GM19023 (cell line): ENCODE measurements at regions not wholly inside any gene's neighbourhood (a gene's known extent, or its start where the extent isn't known, plus 50 kb on each side); places are given as distances from the start of the nearest gene placed in this dataset.

Source experiments
- ATAC-seq: cut with Tn5 transposase; IDR thresholded peaks from one replicate; pipeline ENCODE4 v1.9.1; 2021; ENCODE audit warnings: mild to moderate bottlenecking, moderate library complexity; ENCODE audit not compliant: unreplicated experiment

GRCh38 chr6:1482381-1483166 lies 93.2 kb downstream of the FOXF2 start:
- peak; percentile 44 for ATAC-seq

DNA sequence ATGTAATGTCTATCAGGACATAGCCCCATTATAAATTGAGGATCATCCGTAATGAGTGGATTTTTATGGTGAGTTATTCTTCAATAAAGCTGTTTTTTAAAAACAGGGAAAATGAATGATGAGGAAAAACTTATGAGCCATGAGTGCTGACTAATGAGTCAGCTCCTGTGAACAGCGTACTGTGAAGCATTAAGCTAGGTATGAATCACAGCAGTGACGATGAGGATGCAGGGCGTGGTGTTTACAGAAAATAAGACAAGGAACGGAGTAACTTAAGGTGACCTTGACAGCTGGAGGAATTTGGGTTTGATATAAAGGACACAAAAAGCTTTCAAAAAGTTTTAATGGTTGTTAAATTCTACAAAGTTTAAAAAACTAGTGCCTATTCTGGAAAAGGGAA lies 96.3 kb downstream of the FOXF2 start:
- no peak for ATAC-seq

- ATAC-seq = no peak
Observed at GRCh38 chr6:1486387-1486786, 97.0 kb downstream of the FOXF2 start.

DNA sequence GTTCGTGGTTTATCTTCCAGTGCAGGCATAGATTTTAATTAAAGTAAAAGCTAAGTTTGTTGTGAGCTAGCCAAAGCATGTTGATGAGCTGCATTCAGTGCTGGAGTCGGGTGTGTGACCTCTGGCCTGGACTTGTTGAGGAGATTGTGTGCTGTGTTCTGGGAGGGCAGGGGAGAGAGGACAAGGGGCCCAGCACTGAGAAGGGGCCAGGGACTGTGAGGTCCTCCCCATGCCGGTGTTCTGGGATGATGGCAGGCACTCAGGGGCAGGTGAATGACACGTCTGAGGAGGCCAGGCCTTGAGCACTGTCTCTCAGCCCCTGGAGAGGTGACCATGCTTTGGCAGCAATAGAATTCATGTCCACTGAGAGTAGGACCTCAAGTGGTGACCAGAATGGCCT lies 97.9 kb downstream of the FOXF2 start:
- no peak for ATAC-seq

DNA sequence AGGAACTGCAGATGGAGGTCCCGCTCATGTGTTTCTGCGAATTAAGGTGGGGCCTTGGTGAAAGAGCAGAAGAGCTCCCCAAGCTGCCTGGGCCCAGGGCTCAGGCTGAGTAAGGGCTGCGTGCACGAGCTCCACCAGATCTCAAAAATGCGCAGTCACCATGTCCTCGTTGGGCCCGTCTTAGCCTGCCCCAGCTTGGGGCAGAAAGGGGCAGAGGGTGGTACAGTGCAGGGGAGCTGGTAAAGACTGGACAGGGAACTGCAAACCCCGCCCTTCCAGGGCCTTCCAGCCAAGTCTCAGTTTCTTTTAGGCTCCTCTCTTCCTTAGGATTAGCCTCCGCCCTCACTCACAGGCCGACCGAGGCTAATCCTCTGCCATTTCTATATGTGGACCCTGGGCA lies 101.6 kb downstream of the FOXF2 start:
- no peak for ATAC-seq

DNA sequence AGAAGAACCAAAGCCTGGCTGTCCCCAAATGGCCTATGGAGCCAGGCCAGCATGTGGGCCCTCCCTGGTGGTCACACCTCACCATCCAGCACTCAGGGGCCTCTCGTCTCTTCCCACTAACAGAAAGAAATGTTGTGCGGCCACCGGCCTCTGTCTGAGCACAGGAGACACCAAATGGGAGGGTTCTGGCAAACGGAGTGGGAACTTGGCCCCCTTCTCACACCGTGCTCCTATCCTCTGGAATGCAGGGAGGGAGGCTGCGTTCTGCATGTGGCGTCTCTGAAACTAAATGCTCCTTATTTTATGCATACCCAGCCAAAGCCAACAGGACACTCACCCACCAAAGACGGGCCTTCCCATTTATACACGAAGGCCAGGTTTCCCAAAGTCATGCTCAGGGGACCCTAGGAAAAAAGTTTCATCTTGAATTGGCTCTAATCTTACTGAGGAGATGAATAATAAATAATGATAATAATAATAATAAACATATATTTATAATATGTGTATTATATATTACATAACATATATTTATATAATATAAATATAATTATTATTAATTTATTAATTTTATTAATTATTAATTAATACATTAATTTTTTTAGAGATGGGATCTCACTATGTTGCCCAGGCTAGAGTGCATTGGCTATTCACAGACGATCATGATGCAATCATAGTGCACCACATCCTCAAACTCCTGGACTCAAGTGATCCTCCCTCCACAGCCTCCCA lies 102.4 kb downstream of the FOXF2 start:
- ATAC-seq = no peak

GRCh38 chr6:1494671-1495070 lies 105.3 kb downstream of the FOXF2 start:
- ATAC-seq = no peak

GRCh38 chr6:1495344-1495743 lies 106.0 kb downstream of the FOXF2 start:
- no peak for ATAC-seq

DNA sequence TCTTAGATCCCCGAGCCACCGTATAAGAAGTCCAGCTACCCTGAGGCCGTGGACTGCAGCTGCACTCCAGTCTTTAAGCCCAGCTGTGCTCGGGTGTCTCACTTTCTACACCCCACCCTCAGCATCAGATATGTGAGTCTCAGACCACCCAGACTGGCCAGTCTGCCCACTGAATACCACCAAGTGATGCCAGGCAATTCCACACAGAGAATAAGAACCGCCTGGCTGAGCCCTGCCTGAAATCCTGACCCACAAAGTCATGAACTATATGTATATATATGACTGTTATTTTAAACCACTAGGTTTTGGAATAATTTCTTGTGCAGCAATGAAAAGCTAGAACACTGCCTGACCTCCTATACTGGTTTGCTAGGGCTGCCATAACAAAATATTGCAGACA lies 106.7 kb downstream of the FOXF2 start:
- ATAC-seq = no peak

GRCh38 chr6:1496836-1497760 lies 107.7 kb downstream of the FOXF2 start:
- ATAC-seq = no peak

- no peak for ATAC-seq
Observed at GRCh38 chr6:1497761-1498105, 108.4 kb downstream of the FOXF2 start.

- no peak for ATAC-seq
Observed at GRCh38 chr6:1498491-1499113, 109.2 kb downstream of the FOXF2 start.

- no peak for ATAC-seq
Observed at GRCh38 chr6:1499777-1500176, 109.9 kb upstream of the FOXC1 start.

- ATAC-seq = no peak
Observed at GRCh38 chr6:1500913-1501312, 108.8 kb upstream of the FOXC1 start.

DNA sequence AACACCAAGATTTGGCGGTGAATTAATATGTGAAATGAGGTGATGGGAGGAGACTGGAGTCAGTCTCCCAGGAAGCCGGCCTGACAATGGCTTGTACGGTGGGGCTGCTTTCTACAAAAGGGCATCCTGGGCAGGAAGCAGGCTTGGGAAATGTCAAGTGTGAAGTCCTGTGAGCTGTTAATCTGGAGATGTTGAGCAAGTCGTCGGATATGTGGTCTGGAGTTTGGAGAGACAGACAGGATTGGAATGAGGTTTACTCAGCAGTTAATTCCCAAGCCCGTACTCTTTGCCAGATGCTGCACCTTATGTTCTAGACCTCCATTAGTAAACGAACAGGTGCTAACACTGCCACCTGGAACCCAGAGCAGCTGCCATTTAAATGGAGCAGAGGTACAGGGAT lies 107.7 kb upstream of the FOXC1 start:
- ATAC-seq = no peak

DNA sequence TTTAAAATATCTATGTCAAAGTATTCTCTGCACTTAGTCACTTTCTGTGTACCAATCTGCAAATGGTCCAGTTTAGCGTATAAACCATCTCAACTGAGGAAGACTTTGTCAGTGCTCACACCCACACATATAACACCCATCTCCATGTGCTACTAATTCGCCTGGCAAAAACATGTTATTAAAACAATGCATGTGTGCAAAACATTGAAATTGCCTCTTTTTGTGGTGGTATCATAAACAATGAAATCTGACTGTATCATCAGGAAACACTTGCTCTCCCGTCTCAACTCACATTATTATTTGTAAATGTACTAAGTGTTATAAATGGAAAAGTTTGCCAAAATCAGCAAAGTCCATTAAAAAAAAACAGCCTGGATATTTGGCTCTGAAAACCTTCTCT lies 105.9 kb upstream of the FOXC1 start:
- no peak for ATAC-seq

DNA sequence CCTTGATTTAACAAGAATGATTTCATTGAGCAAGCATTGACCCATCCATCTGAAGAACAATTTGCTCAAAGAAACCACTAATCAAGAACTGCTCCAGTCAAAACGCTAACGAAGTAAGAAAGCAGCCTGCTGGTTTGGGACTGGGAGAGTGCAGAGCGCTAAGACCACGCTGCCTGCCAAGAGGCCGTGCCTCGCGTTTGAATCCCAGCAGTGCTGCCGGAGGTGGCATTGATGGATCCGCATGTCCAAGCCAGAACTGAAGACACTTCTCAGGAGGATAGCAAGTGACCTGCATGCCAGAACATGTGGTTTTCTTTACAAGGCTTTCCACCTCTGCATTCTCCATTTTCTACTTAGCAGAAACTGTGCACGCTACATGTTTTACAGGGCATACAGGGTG lies 105.2 kb upstream of the FOXC1 start:
- no peak for ATAC-seq

DNA sequence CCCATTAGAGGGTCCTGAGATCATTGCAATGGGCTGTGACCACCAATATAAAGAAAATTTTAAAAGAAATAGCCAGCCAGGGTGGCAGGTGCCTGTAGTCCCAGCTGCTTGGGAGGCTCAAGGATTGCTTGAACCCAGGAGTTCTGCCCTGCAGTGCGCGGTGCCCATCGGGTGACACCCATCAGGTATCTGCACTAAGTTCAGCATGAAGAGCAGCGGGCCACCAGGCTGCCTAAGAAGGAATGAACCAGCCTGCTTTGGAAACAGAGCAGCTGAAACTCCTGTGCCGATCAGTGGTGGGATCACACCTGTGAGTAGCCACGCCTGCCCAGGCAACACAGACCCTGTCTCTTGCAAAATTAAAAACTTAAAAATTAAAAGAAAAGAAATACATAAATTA lies 102.5 kb upstream of the FOXC1 start:
- no peak for ATAC-seq

DNA sequence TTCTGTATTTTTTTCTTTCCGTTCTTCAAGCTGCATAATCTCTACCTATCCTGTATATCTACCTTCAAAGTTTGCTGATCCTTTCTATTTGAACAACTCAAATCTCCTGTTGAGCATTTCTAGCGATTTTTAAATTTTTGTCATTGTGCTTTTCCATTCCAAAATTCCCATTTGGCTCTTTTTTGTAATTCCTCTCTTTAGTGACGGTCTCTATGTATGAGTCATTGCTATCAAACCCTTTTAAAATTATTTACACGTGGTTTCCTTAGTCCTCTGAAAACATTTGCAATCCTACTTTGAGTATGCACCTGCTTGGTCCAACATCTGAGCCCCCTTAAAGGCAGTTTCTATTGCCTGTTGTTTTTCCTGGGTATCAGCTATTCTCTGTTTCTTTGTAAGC lies 100.5 kb upstream of the FOXC1 start:
- ATAC-seq = no peak

GRCh38 chr6:1510239-1510638 lies 99.5 kb upstream of the FOXC1 start:
- ATAC-seq = no peak

- ATAC-seq = no peak
Observed at GRCh38 chr6:1513215-1513780, 96.4 kb upstream of the FOXC1 start.
